Keratinocyte (primary cell): ENCODE measurements at regions not wholly inside any gene's neighbourhood (a gene's known extent, or its start where the extent isn't known, plus 50 kb on each side); places are given as distances from the start of the nearest gene placed in this dataset.
"Not testable (repeated sequence)": the region's sequence is repeated elsewhere in the genome, so short reads cannot be mapped to it uniquely, and the experiment has no call there.

Experiments used
- DNase-seq: peaks from one replicate; pipeline ENCODE4 v3.0.0-alpha.2; 2011; ENCODE audit warnings: low read depth, missing footprints, low spot score
- FAIRE-seq: peaks from 2 replicates; lab custom pipeline; 2011; peaks lifted over from hg19 to GRCh38; lab: Jason Lieb, UNC
- H2AFZ ChIP-seq: 2 replicates; pipeline ENCODE4 v1.6.0; 2012; ENCODE audit warnings: low read length, control low read depth, inconsistent platforms; ENCODE audit not compliant: control insufficient read depth
- H3K27ac ChIP-seq: 2 replicates; pipeline ENCODE4 v1.5.1; 2011; ENCODE audit warnings: low read length; ENCODE audit not compliant: control insufficient read depth, insufficient read depth
- H3K27me3 ChIP-seq: 3 replicates; pipeline ENCODE4 v1.6.0; 2011; ENCODE audit warnings: low read length; ENCODE audit not compliant: control insufficient read depth, insufficient read depth; ENCODE audit errors: extremely low read depth
- H3K36me3 ChIP-seq, 2 experiments: 2 replicates in 1 of 2; 3 replicates in 1 of 2; pipeline ENCODE4 v1.5.1; 2011; ENCODE audit warnings: low read length in 2 of 2, mild to moderate bottlenecking in 1 of 2; ENCODE audit not compliant: control insufficient read depth in 2 of 2, insufficient read depth in 2 of 2; ENCODE audit errors: extremely low read depth in 1 of 2
- H3K4me1 ChIP-seq: 3 replicates; pipeline ENCODE4 v1.5.1; 2011; ENCODE audit warnings: low read length; ENCODE audit not compliant: control insufficient read depth, insufficient read depth; ENCODE audit errors: extremely low read depth
- H3K4me2 ChIP-seq: 3 replicates; pipeline ENCODE4 v1.6.0; 2011; ENCODE audit warnings: low read depth, low read length; ENCODE audit not compliant: control insufficient read depth, insufficient read depth; ENCODE audit errors: extremely low read depth
- H3K4me3 ChIP-seq, 3 experiments: fragments of 200-600 bp in 1 of 3; sonication (generic) in 1 of 3; 2 replicates in 2 of 3; 3 replicates in 1 of 3; pipeline ENCODE4 v1.5.1; 2011 to 2016; ENCODE audit warnings: low read length in 3 of 3, mild to moderate bottlenecking in 3 of 3, control low read depth in 2 of 3, inconsistent platforms in 1 of 3, low read depth in 1 of 3, mixed read lengths in 1 of 3, mixed run types in 1 of 3, moderate library complexity in 1 of 3; ENCODE audit not compliant: control insufficient read depth in 2 of 3, insufficient read depth in 2 of 3; ENCODE audit errors: extremely low read depth in 1 of 3
- H3K79me2 ChIP-seq: 2 replicates; pipeline ENCODE4 v1.6.0; 2012; ENCODE audit warnings: low read length; ENCODE audit not compliant: control insufficient read depth, insufficient read depth
- H3K9ac ChIP-seq: 3 replicates; pipeline ENCODE4 v1.6.0; 2011; ENCODE audit warnings: low read length; ENCODE audit not compliant: control insufficient read depth, insufficient read depth; ENCODE audit errors: extremely low read depth
- H3K9me1 ChIP-seq: 3 replicates; pipeline ENCODE4 v1.6.0; 2011; ENCODE audit warnings: low read length; ENCODE audit not compliant: control insufficient read depth, insufficient read depth; ENCODE audit errors: extremely low read depth
- H3K9me3 ChIP-seq: 2 replicates; pipeline ENCODE4 v1.5.1; 2012; ENCODE audit warnings: low read depth, low read length; ENCODE audit not compliant: control insufficient read depth
- H4K20me1 ChIP-seq: 3 replicates; pipeline ENCODE4 v1.6.0; 2011; ENCODE audit warnings: low read length; ENCODE audit not compliant: control insufficient read depth, insufficient read depth; ENCODE audit errors: extremely low read depth
- CTCF ChIP-seq, 3 experiments: IDR thresholded peaks in 1 of 3; conservative IDR thresholded peaks in 1 of 3; optimal IDR thresholded peaks in 1 of 3; 2 replicates in 2 of 3; 3 replicates in 1 of 3; pipeline versions ENCODE3 to v1.5.1; 2011; ENCODE audit warnings: low read length in 3 of 3, mild to moderate bottlenecking in 3 of 3, moderate library complexity in 2 of 3, control low read depth in 1 of 3, inconsistent platforms in 1 of 3; ENCODE audit not compliant: insufficient read depth in 2 of 3; ENCODE audit errors: extremely low read depth in 1 of 3
- EZH2 ChIP-seq: IDR thresholded peaks from one replicate; pipeline ENCODE4 v1.6.1; 2012; ENCODE audit warnings: inconsistent platforms, mild to moderate bottlenecking, low read length, moderate library complexity
- dilution Hi-C: fragments of 300-500 bp; cut with MboI; formaldehyde crosslinking; loops from one replicate; pipeline ENCODE4 v1.7.0; 2020; ENCODE audit warnings: low sequenced_read_pairs; ENCODE audit not compliant: extremely low pct_ligation_motif_present

- H3K27ac ChIP-seq = no peak overlapping the region
- dilution Hi-C loops = no loop called here
- no peaks in the 10 kb centered on the region for H4K20me1 ChIP-seq
- H3K9ac ChIP-seq = no peak overlapping the region
- H3K4me2 ChIP-seq = no peak overlapping the region
- no peak overlapping the region for H2AFZ ChIP-seq
- no peak overlapping the region for H3K4me3 ChIP-seq
- H3K9me3 ChIP-seq = no peaks in the 10 kb centered on the region
- H3K36me3 ChIP-seq = no peaks in the 10 kb centered on the region
- H3K4me1 ChIP-seq = no peaks in the 10 kb centered on the region
- no peaks in the 10 kb centered on the region for H3K27me3 ChIP-seq
- H3K79me2 ChIP-seq = no peaks in the 10 kb centered on the region
- no peaks in the 10 kb centered on the region for H3K9me1 ChIP-seq
- DNase-seq (no peak), FAIRE-seq (no peak)
- TF ChIP-seq CTCF (optimal IDR thresholded peaks at IDR 0.05 in 1 of 3, IDR thresholded peaks at IDR 0.05 in 1 of 3, conservative IDR thresholded peaks at IDR 0.05 in 1 of 3; ENCODE audit: extremely low read depth in 1 of 3, insufficient read depth in 2 of 3, low read length in 3 of 3) (no peak), EZH2 (no peak)
These were observed 194.8 kb upstream of the TRPC7 start for GRCh38 chr5:136560126-136560525.

- FAIRE-seq (no peak), DNase-seq (no peak)
- Histone ChIP-seq H3K36me3 (no peaks in the 10 kb centered on the region), H3K4me1 (no peaks in the 10 kb centered on the region), H3K4me3 (no peak overlapping the region), H3K9ac (no peak overlapping the region), H3K9me1 (no peaks in the 10 kb centered on the region), H4K20me1 (no peaks in the 10 kb centered on the region), H2AFZ (no peak overlapping the region), H3K79me2 (no peaks in the 10 kb centered on the region), H3K9me3 (no peaks in the 10 kb centered on the region), H3K27me3 (no peaks in the 10 kb centered on the region), H3K27ac (no peak overlapping the region), H3K4me2 (no peak overlapping the region)
- dilution Hi-C loops = no loop called here
- TF ChIP-seq CTCF (optimal IDR thresholded peaks at IDR 0.05 in 1 of 3, IDR thresholded peaks at IDR 0.05 in 1 of 3, conservative IDR thresholded peaks at IDR 0.05 in 1 of 3; ENCODE audit: extremely low read depth in 1 of 3, insufficient read depth in 2 of 3, low read length in 3 of 3) = no peak
- no peak for TF ChIP-seq EZH2
These were observed 194.3 kb upstream of the TRPC7 start for GRCh38 chr5:136559651-136560050.

- H3K9ac ChIP-seq, H3K4me3 ChIP-seq, H3K4me2 ChIP-seq, H3K27me3 ChIP-seq, DNase-seq, dilution Hi-C loops, H3K79me2 ChIP-seq, FAIRE-seq, H3K9me1 ChIP-seq, H4K20me1 ChIP-seq, H2AFZ ChIP-seq, H3K36me3 ChIP-seq, H3K27ac ChIP-seq, H3K9me3 ChIP-seq, H3K4me1 ChIP-seq: not testable (repeated sequence)
These were observed 181.8 kb upstream of the TRPC7 start for GRCh38 chr5:136547096-136547495.

GRCh38 chr5:136546441-136546840, 181.1 kb upstream of the TRPC7 start:
- H3K4me1 ChIP-seq, DNase-seq, H3K9me1 ChIP-seq, H3K36me3 ChIP-seq, H4K20me1 ChIP-seq, H3K9me3 ChIP-seq, H3K79me2 ChIP-seq, H3K27me3 ChIP-seq, dilution Hi-C loops, H3K4me2 ChIP-seq, H2AFZ ChIP-seq, H3K27ac ChIP-seq, H3K4me3 ChIP-seq, H3K9ac ChIP-seq, FAIRE-seq: not testable (repeated sequence)
